Thyroid gland (tissue), 4 donors: ENCODE measurements at regions not wholly inside any gene's neighbourhood (a gene's known extent, or its start where the extent isn't known, plus 50 kb on each side); places are given as distances from the start of the nearest gene placed in this dataset.
"Not testable (repeated sequence)": the region's sequence is repeated elsewhere in the genome, so short reads cannot be mapped to it uniquely, and the experiment has no call there.

Experiments
- POLR2A ChIP-seq, 2 donors: fragments of 450-650 bp; IDR thresholded peaks; one replicate each; pipeline ENCODE4 v1.6.1; 2017; ENCODE audit warnings: antibody characterized with exemption in 2 of 2, mild to moderate bottlenecking in 2 of 2, moderate library complexity in 1 of 2
- TF ChIP-seq, protein P1 (sequence below), 6 experiments: fragments of 200-600 bp in 3 of 6; fragments of 450-650 bp in 3 of 6; sonication (generic) in 3 of 6; IDR thresholded peaks; one replicate each; pipeline ENCODE4 v1.5.1; 2016 to 2019; ENCODE audit warnings: antibody characterized with exemption in 6 of 6, mild to moderate bottlenecking in 2 of 6, inconsistent platforms in 1 of 6, moderate library complexity in 1 of 6

DNA sequence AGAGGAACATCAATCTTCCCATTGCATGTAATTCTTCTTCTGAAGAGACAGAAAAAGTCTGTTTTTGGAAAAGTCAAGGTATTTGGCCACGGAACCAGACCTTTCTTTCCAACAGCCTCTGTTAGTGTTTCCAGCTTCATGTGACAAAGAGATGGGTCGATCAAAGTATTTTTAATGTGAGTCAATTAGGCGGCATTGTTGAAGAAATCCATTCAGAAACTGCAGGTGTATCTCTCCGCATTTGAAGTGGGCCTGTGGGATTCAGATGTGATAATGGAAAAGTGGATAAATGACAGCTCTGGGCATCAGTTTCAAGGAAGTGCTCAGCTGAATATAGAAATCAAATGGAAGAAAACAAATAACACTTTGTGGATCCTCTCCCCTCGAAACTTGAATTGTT, 143.1 kb upstream of the CHL1 start:
- TF ChIP-seq, protein P1, sequence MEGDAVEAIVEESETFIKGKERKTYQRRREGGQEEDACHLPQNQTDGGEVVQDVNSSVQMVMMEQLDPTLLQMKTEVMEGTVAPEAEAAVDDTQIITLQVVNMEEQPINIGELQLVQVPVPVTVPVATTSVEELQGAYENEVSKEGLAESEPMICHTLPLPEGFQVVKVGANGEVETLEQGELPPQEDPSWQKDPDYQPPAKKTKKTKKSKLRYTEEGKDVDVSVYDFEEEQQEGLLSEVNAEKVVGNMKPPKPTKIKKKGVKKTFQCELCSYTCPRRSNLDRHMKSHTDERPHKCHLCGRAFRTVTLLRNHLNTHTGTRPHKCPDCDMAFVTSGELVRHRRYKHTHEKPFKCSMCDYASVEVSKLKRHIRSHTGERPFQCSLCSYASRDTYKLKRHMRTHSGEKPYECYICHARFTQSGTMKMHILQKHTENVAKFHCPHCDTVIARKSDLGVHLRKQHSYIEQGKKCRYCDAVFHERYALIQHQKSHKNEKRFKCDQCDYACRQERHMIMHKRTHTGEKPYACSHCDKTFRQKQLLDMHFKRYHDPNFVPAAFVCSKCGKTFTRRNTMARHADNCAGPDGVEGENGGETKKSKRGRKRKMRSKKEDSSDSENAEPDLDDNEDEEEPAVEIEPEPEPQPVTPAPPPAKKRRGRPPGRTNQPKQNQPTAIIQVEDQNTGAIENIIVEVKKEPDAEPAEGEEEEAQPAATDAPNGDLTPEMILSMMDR (IDR thresholded peaks at IDR 0.05), result not testable (repeated sequence)
- TF ChIP-seq POLR2A (IDR thresholded peaks at IDR 0.05), result not testable (repeated sequence)
